Activated T-cell treated with anti-CD3 and anti-CD28 coated beads, Interleukin-2, amount 50 U/mL, for 4 hours (primary cell): ENCODE measurements at regions not wholly inside any gene's neighbourhood (a gene's known extent, or its start where the extent isn't known, plus 50 kb on each side); places are given as distances from the start of the nearest gene placed in this dataset.
A peak's percentile ranks its signal among the peaks of the same experiment; 100 is the strongest.

Experiments used
- ATAC-seq, 2 donors: fragments of 200-7000 bp; cut with Tn5 transposase; one replicate each; pipeline ENCODE4 v1.10.0; 2021
- DNase-seq: peaks from one replicate; pipeline ENCODE4 v3.0.0-alpha.2; 2020
- H3K27me3 Mint-ChIP-seq: one replicate; pipeline ENCODE4 v1.8.0; 2021; ENCODE audit warnings: low read depth, mixed read lengths
- H3K36me3 Mint-ChIP-seq: one replicate; pipeline ENCODE4 v1.8.0; 2022; ENCODE audit warnings: mixed read lengths; ENCODE audit not compliant: insufficient read depth
- H3K4me1 Mint-ChIP-seq: one replicate; pipeline ENCODE4 v1.8.0; 2021; ENCODE audit warnings: low read depth, mixed read lengths
- H3K4me3 Mint-ChIP-seq: one replicate; pipeline ENCODE4 v1.8.0; 2021; ENCODE audit warnings: mild to moderate bottlenecking, moderate library complexity, mixed read lengths
- H3K9me3 Mint-ChIP-seq: one replicate; pipeline ENCODE4 v1.8.0; 2021; ENCODE audit warnings: mixed read lengths

GRCh38 chr10:78186572-78186971, 152.9 kb downstream of the RPS24 start:
- Mint-ChIP-seq H3K9me3 (no peaks in the 10 kb centered on the region), H3K36me3 (no peaks in the 10 kb centered on the region), H3K27me3 (no peaks in the 10 kb centered on the region), H3K4me3 (no peak overlapping the region), H3K4me1 (no peaks in the 10 kb centered on the region)
- ATAC-seq (no peak), DNase-seq (no peak)

DNA sequence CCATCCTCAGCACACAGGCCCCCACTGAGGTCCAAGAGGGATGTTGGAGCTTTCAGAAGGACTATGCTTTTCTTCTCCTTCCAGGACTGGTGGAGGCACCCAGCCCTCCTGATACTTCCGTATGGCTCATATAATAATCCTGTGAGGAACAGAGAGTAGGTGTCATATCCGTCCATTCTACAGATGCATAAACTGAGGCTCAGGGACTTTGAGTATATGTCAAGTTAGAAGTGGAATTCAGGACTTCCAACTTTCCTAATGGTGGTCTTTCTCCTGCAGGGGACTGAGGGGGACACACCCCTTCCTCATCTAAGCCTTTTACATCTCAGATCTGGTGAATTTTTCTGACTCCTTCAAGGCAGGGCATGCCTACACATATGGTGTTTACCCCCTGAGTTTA, 153.7 kb downstream of the RPS24 start:
- no peaks in the 10 kb centered on the region for H3K4me1 Mint-ChIP-seq
- no peak overlapping the region for H3K4me3 Mint-ChIP-seq
- no peaks in the 10 kb centered on the region for H3K27me3 Mint-ChIP-seq
- no peak for ATAC-seq
- no peak for DNase-seq
- H3K9me3 Mint-ChIP-seq: no peaks in the 10 kb centered on the region
- no peaks in the 10 kb centered on the region for H3K36me3 Mint-ChIP-seq

- Mint-ChIP-seq H3K4me3 (no peak overlapping the region), H3K9me3 (peaks cover 4% of the 10 kb centered on the region), H3K4me1 (no peaks in the 10 kb centered on the region), H3K36me3 (no peaks in the 10 kb centered on the region), H3K27me3 (no peaks in the 10 kb centered on the region)
- DNase-seq (no peak), ATAC-seq (no peak)
These were observed 154.8 kb downstream of the RPS24 start for GRCh38 chr10:78188446-78188845.

DNA sequence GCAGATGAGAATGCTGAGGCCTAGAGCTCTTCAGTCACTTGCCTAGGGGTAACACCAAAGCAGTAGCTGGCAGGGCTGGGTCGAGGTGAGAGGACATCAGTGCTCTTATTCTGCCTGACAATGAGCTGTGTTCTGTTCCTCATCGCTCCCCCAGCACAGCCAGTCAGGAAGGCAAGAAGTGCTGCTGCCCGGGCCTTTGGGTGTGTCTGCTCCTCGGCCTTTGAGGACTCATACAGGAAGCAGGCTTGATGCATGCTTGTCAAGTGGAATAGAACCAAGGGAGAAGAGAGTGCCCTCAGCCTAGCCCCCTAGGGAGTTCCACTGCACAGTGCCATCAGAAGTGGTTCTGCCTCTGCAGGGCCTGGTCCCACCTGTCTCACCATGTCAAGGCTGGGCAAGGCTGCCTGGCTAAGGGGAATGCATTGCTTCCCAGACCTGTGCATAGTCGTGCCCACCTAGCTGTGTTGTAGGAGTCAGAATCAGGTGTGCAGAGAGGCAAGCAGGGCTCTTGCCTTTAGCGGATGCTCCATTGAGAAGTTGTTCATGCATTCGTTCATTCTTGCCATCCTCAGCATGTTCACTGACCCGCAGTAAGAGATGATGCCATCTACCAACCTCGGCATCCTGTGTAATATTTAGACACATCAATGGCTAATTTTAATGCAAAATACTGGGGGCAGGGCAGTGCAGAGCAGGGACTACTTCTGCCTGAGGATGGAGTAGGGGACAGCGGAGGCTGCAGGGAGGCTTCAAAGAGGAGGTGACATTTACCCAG, 156.6 kb downstream of the RPS24 start:
- H3K4me3 Mint-ChIP-seq: no peak overlapping the region
- H3K4me1 Mint-ChIP-seq: no peaks in the 10 kb centered on the region
- H3K9me3 Mint-ChIP-seq: peaks cover 5% of the 10 kb centered on the region
- H3K27me3 Mint-ChIP-seq: no peaks in the 10 kb centered on the region
- H3K36me3 Mint-ChIP-seq: no peaks in the 10 kb centered on the region
- no peak for DNase-seq
- no peak for ATAC-seq

- Mint-ChIP-seq H3K4me1 (no peaks in the 10 kb centered on the region), H3K36me3 (no peaks in the 10 kb centered on the region), H3K4me3 (no peak overlapping the region), H3K27me3 (no peaks in the 10 kb centered on the region), H3K9me3 (peaks cover 5% of the 10 kb centered on the region)
- ATAC-seq (no peak), DNase-seq (no peak)
These were observed 157.6 kb downstream of the RPS24 start for GRCh38 chr10:78191301-78191700.

DNA sequence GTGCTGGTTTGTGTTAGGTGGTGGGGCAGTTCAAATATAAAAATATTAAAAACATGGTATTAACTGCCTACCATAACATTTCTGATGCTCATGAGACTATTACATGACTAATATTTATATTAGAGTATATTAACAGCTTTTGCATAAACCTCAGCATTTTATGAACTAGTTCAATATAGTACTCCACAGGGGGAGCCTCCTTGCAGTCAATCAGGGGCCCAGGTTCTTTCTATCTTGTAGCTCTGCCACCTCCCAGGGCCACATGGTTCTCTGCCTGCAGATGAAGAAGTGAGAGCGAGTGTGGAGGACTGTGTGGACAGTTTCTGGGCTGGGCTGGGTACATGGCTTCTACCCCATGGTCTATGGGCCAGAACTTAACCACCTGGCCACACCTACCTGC, 159.5 kb downstream of the RPS24 start:
- DNase-seq (no peak), ATAC-seq (no peak)
- Mint-ChIP-seq H3K4me1 (no peaks in the 10 kb centered on the region), H3K9me3 (peaks cover 5% of the 10 kb centered on the region), H3K4me3 (no peak overlapping the region), H3K36me3 (no peaks in the 10 kb centered on the region), H3K27me3 (no peaks in the 10 kb centered on the region)

GRCh38 chr10:78194050-78194449, 160.4 kb downstream of the RPS24 start:
- Mint-ChIP-seq H3K4me3 (no peak overlapping the region), H3K27me3 (no peaks in the 10 kb centered on the region), H3K36me3 (no peaks in the 10 kb centered on the region), H3K9me3 (peaks cover 5% of the 10 kb centered on the region), H3K4me1 (no peaks in the 10 kb centered on the region)
- ATAC-seq: no peak
- no peak for DNase-seq

- Mint-ChIP-seq H3K4me3 (no peak overlapping the region), H3K27me3 (no peaks in the 10 kb centered on the region), H3K4me1 (no peaks in the 10 kb centered on the region), H3K9me3 (peaks cover 5% of the 10 kb centered on the region), H3K36me3 (no peaks in the 10 kb centered on the region)
- ATAC-seq (no peak), DNase-seq (no peak)
These were observed 161.1 kb downstream of the RPS24 start for GRCh38 chr10:78194539-78195402.

GRCh38 chr10:78196396-78196795, 162.7 kb downstream of the RPS24 start:
- H3K27me3 Mint-ChIP-seq: no peaks in the 10 kb centered on the region
- H3K4me3 Mint-ChIP-seq: no peak overlapping the region
- H3K4me1 Mint-ChIP-seq: no peaks in the 10 kb centered on the region
- ATAC-seq (no peak), DNase-seq (no peak)
- H3K9me3 Mint-ChIP-seq: peaks cover 5% of the 10 kb centered on the region
- no peaks in the 10 kb centered on the region for H3K36me3 Mint-ChIP-seq

- Mint-ChIP-seq H3K36me3 (no peaks in the 10 kb centered on the region), H3K4me3 (no peak overlapping the region), H3K27me3 (no peaks in the 10 kb centered on the region), H3K4me1 (no peaks in the 10 kb centered on the region), H3K9me3 (peaks cover 5% of the 10 kb centered on the region)
- DNase-seq (no peak), ATAC-seq (peak in 1 of 2 donors; percentile 14)
These were observed 163.3 kb downstream of the RPS24 start for GRCh38 chr10:78196964-78197363.

- H3K36me3 Mint-ChIP-seq: no peaks in the 10 kb centered on the region
- H3K9me3 Mint-ChIP-seq: peaks cover 5% of the 10 kb centered on the region
- H3K4me3 Mint-ChIP-seq: no peak overlapping the region
- no peak for DNase-seq
- H3K27me3 Mint-ChIP-seq: no peaks in the 10 kb centered on the region
- no peak for ATAC-seq
- no peaks in the 10 kb centered on the region for H3K4me1 Mint-ChIP-seq
These were observed 164.1 kb downstream of the RPS24 start for GRCh38 chr10:78197628-78198272.

DNA sequence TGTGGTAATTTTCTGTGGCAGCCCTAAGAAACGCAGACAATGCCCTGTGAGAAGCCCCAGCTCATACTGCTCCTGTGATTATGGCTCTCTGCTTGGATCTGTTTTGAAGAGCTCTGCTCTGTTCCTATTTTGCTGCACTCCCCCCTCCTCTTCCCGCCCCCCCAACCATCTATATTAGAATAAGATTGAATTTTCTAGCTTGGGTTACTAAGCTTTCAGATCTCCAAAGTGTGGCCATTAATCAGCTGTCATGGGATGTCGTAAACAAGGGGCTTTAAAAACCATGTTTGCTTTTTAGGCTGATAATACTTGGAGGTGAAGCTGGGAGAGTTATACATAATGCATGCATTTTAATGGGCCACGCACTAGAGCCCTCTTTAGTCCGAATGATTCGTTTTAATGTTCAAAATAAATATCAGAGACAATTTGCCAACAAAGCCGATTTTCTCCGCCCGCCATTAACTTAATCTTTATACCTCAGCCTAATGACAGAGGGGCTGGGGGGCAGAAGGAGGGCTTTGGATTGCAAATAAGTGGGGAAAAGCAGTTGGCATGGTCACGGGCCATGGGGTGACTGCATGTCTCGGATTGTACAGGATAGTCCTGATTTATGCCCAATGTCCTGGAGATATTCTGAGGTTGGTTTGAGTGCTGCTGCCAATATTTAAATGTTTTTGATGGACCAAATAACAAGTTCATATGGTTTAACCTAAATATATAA, 165.5 kb downstream of the RPS24 start:
- no peaks in the 10 kb centered on the region for H3K4me1 Mint-ChIP-seq
- no peak overlapping the region for H3K4me3 Mint-ChIP-seq
- DNase-seq (no peak), ATAC-seq (no peak)
- H3K9me3 Mint-ChIP-seq: no peaks in the 10 kb centered on the region
- H3K36me3 Mint-ChIP-seq: no peaks in the 10 kb centered on the region
- no peaks in the 10 kb centered on the region for H3K27me3 Mint-ChIP-seq

GRCh38 chr10:78199759-78200158, 166.1 kb downstream of the RPS24 start:
- H3K9me3 Mint-ChIP-seq: no peaks in the 10 kb centered on the region
- no peak for DNase-seq
- ATAC-seq: no peak
- H3K4me1 Mint-ChIP-seq: no peaks in the 10 kb centered on the region
- H3K27me3 Mint-ChIP-seq: no peaks in the 10 kb centered on the region
- H3K4me3 Mint-ChIP-seq: no peak overlapping the region
- no peaks in the 10 kb centered on the region for H3K36me3 Mint-ChIP-seq

- Mint-ChIP-seq H3K4me1 (peaks cover 2% of the 10 kb centered on the region), H3K36me3 (no peaks in the 10 kb centered on the region), H3K4me3 (no peak overlapping the region), H3K27me3 (no peaks in the 10 kb centered on the region), H3K9me3 (no peaks in the 10 kb centered on the region)
- DNase-seq (no peak), ATAC-seq (no peak)
These were observed 167.0 kb downstream of the RPS24 start for GRCh38 chr10:78200686-78201085.
